ENCODE measurements at regions not wholly inside any gene's neighbourhood (a gene's known extent, or its start where the extent isn't known, plus 50 kb on each side); places are given as distances from the start of the nearest gene placed in this dataset.
A peak's percentile ranks its signal among the peaks of the same experiment; 100 is the strongest.

DNA sequence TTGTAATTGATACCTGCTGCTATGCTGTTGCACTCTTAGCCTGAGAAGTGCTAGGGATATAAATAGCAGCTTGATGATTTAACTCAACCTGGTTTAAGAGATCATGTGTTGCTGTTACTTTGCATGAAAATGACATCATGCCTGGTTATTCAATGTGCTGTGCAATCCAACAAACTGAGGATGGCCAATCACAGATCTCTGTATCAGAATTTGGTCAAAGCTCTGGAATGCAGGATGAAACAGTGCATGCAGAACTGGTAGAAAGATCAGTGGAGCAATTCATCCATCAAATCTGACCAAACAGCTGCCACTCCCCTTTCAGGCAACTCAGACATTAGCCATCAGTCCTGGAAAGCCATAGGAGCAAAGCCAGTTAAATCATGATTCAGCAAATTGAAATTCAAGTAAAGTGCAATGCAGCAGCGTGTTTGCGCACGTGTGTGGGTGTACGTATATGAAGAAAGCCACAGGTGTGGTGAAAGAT lies 160.3 kb upstream of the RASGEF1B start:
- Histone ChIP-seq H3K9me3 (ENCODE audit: control insufficient read depth, low read depth, low read length) (no peaks in the 10 kb centered on the region), H3K4me2 (ENCODE audit: control insufficient read depth, extremely low read depth, insufficient read depth, low read depth, low read length) (peak overlapping the region; percentile 68), H3K4me3 (ENCODE audit: control insufficient read depth in 2 of 3, extremely low read depth in 1 of 3, insufficient read depth in 2 of 3, low read depth in 1 of 3, low read length in 3 of 3) (no peak overlapping the region), H3K4me1 (ENCODE audit: control insufficient read depth, extremely low read depth, insufficient read depth, low read length) (peaks cover 21% of the 10 kb centered on the region), H3K36me3 (ENCODE audit: control insufficient read depth in 2 of 2, extremely low read depth in 1 of 2, insufficient read depth in 2 of 2, low read length in 2 of 2) (no peaks in the 10 kb centered on the region), H3K27ac (ENCODE audit: control insufficient read depth, insufficient read depth, low read length) (peak overlapping the region; percentile 99), H3K79me2 (ENCODE audit: control insufficient read depth, insufficient read depth, low read length) (no peaks in the 10 kb centered on the region), H2AFZ (ENCODE audit: control insufficient read depth, low read length) (no peak overlapping the region), H4K20me1 (ENCODE audit: control insufficient read depth, extremely low read depth, insufficient read depth, low read length) (no peaks in the 10 kb centered on the region), H3K9me1 (ENCODE audit: control insufficient read depth, extremely low read depth, insufficient read depth, low read length) (no peaks in the 10 kb centered on the region), H3K27me3 (ENCODE audit: control insufficient read depth, extremely low read depth, insufficient read depth, low read length) (no peaks in the 10 kb centered on the region), H3K9ac (ENCODE audit: control insufficient read depth, extremely low read depth, insufficient read depth, low read length) (no peak overlapping the region)
- no peak for TF ChIP-seq EZH2 (IDR thresholded peaks at IDR 0.05; ENCODE audit: low read length)
- TF ChIP-seq, protein P1, sequence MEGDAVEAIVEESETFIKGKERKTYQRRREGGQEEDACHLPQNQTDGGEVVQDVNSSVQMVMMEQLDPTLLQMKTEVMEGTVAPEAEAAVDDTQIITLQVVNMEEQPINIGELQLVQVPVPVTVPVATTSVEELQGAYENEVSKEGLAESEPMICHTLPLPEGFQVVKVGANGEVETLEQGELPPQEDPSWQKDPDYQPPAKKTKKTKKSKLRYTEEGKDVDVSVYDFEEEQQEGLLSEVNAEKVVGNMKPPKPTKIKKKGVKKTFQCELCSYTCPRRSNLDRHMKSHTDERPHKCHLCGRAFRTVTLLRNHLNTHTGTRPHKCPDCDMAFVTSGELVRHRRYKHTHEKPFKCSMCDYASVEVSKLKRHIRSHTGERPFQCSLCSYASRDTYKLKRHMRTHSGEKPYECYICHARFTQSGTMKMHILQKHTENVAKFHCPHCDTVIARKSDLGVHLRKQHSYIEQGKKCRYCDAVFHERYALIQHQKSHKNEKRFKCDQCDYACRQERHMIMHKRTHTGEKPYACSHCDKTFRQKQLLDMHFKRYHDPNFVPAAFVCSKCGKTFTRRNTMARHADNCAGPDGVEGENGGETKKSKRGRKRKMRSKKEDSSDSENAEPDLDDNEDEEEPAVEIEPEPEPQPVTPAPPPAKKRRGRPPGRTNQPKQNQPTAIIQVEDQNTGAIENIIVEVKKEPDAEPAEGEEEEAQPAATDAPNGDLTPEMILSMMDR (optimal IDR thresholded peaks at IDR 0.05 in 1 of 3, IDR thresholded peaks at IDR 0.05 in 1 of 3, conservative IDR thresholded peaks at IDR 0.05 in 1 of 3; ENCODE audit: extremely low read depth in 1 of 3, insufficient read depth in 2 of 3, low read length in 3 of 3) = no peak
- DNase-seq (ENCODE audit: low read depth, low spot score) (peak; percentile 99), FAIRE-seq (peak; percentile 99)
- dilution Hi-C loops (cut with MboI; ENCODE audit: extremely low pct_ligation_motif_present, low sequenced_read_pairs) = no loop called here

DNA sequence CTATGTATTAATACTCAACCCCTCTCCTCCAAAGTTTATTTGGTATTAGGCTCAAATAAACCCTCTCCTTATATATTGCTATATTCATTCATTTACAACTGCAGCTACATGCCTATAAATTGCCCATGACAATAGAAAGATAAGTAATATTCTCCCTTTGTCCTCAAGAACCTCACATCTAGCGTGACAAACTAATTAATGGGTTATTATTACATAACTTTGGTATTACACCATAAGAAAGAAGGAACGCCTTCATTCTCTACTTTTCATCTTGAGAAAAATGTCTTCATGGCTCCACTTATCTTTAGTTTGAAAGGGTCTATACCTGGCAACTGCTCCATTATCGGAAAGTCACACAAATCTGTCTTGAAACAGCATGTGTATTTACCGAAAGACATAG lies 157.7 kb upstream of the RASGEF1B start:
- dilution Hi-C loops (cut with MboI; ENCODE audit: extremely low pct_ligation_motif_present, low sequenced_read_pairs) = no loop called here
- DNase-seq (ENCODE audit: low read depth, low spot score) = no peak

More for the DNA sequence above, 157.7 kb upstream of the RASGEF1B start:
- Histone ChIP-seq H3K9ac (ENCODE audit: control insufficient read depth, extremely low read depth, insufficient read depth, low read length) (no peak overlapping the region), H3K27ac (ENCODE audit: control insufficient read depth, insufficient read depth, low read length) (no peak overlapping the region), H3K9me3 (ENCODE audit: control insufficient read depth, low read depth, low read length) (no peaks in the 10 kb centered on the region), H3K27me3 (ENCODE audit: control insufficient read depth, extremely low read depth, insufficient read depth, low read length) (no peaks in the 10 kb centered on the region), H3K4me3 (ENCODE audit: control insufficient read depth in 2 of 3, extremely low read depth in 1 of 3, insufficient read depth in 2 of 3, low read depth in 1 of 3, low read length in 3 of 3) (no peak overlapping the region), H3K4me1 (ENCODE audit: control insufficient read depth, extremely low read depth, insufficient read depth, low read length) (peaks cover 16% of the 10 kb centered on the region), H3K4me2 (ENCODE audit: control insufficient read depth, extremely low read depth, insufficient read depth, low read depth, low read length) (no peak overlapping the region), H4K20me1 (ENCODE audit: control insufficient read depth, extremely low read depth, insufficient read depth, low read length) (no peaks in the 10 kb centered on the region), H3K9me1 (ENCODE audit: control insufficient read depth, extremely low read depth, insufficient read depth, low read length) (no peaks in the 10 kb centered on the region), H3K36me3 (ENCODE audit: control insufficient read depth in 2 of 2, extremely low read depth in 1 of 2, insufficient read depth in 2 of 2, low read length in 2 of 2) (no peaks in the 10 kb centered on the region), H2AFZ (ENCODE audit: control insufficient read depth, low read length) (no peak overlapping the region), H3K79me2 (ENCODE audit: control insufficient read depth, insufficient read depth, low read length) (no peaks in the 10 kb centered on the region)
- no peak for TF ChIP-seq EZH2 (IDR thresholded peaks at IDR 0.05; ENCODE audit: low read length)
- TF ChIP-seq, protein P1 (optimal IDR thresholded peaks at IDR 0.05 in 1 of 3, IDR thresholded peaks at IDR 0.05 in 1 of 3, conservative IDR thresholded peaks at IDR 0.05 in 1 of 3; ENCODE audit: extremely low read depth in 1 of 3, insufficient read depth in 2 of 3, low read length in 3 of 3) = no peak
- FAIRE-seq = no peak

Measured in keratinocyte (primary cell).